ENCODE measurements at regions not wholly inside any gene's neighbourhood (a gene's known extent, or its start where the extent isn't known, plus 50 kb on each side); places are given as distances from the start of the nearest gene placed in this dataset.

DNA sequence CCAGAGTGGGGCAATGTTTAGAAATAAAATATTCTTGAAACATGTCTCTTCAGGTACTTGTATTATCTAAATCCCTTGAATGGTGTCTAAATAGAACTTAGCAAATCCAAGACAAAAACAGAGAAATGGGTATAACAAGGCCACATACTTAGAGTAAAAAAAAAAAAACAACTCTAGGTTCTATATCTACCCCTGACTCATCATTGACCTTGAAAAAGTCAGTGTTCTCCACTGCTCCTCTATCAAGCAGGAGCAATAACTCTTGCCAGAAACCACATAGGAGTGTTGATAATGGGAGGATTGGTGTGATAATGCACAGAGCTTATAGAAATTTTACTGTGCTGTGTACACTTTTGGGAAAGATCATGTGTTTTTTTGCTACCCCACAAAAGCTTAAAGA, 296.6 kb upstream of the PMFBP1 start:
- TF ChIP-seq, protein P1, sequence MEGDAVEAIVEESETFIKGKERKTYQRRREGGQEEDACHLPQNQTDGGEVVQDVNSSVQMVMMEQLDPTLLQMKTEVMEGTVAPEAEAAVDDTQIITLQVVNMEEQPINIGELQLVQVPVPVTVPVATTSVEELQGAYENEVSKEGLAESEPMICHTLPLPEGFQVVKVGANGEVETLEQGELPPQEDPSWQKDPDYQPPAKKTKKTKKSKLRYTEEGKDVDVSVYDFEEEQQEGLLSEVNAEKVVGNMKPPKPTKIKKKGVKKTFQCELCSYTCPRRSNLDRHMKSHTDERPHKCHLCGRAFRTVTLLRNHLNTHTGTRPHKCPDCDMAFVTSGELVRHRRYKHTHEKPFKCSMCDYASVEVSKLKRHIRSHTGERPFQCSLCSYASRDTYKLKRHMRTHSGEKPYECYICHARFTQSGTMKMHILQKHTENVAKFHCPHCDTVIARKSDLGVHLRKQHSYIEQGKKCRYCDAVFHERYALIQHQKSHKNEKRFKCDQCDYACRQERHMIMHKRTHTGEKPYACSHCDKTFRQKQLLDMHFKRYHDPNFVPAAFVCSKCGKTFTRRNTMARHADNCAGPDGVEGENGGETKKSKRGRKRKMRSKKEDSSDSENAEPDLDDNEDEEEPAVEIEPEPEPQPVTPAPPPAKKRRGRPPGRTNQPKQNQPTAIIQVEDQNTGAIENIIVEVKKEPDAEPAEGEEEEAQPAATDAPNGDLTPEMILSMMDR (conservative IDR thresholded peaks at IDR 0.05; ENCODE audit: low read depth, low read length), result no peak
- TF ChIP-seq EZH2phosphoT487 (IDR thresholded peaks at IDR 0.05; ENCODE audit: borderline replicate concordance, low read length), result no peak
- no peak for TF ChIP-seq EZH2 (IDR thresholded peaks at IDR 0.05; ENCODE audit: low read length, unreplicated experiment)
